22Rv1 (cell line): ENCODE measurements at regions not wholly inside any gene's neighbourhood (a gene's known extent, or its start where the extent isn't known, plus 50 kb on each side); places are given as distances from the start of the nearest gene placed in this dataset.

ENCODE experiments used
- ZFX ChIP-seq: fragments of 450-650 bp; IDR thresholded peaks from 2 replicates; pipeline ENCODE4 v1.6.1; 2017; ENCODE audit warnings: antibody characterized with exemption, borderline replicate concordance
- TF ChIP-seq, protein P1 (sequence below): fragments of 450-650 bp; IDR thresholded peaks from 2 replicates; pipeline ENCODE4 v1.5.1; 2017; ENCODE audit warnings: mild to moderate bottlenecking

DNA sequence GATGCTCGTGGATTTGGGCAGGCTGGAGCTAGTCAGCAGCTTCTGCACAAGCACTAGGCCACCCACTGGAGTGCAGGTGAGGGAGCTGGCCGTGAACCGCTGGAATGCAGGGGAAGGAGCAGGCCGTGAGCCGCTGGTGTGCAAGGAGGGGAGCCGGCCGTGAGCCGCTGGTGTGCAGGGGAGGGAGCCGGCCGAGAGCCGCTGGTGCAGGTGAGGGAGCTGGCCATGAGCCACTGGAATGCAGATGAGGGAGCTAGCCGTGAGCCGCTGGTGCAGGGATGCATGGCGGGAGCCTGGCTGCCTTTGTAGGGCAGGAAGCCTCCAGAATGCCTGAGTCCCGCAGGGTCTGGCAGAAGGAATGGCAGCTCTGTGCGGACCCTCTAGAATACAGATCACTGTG is 4220.0 kb upstream of the OR11H1 start:
- TF ChIP-seq, protein P1, sequence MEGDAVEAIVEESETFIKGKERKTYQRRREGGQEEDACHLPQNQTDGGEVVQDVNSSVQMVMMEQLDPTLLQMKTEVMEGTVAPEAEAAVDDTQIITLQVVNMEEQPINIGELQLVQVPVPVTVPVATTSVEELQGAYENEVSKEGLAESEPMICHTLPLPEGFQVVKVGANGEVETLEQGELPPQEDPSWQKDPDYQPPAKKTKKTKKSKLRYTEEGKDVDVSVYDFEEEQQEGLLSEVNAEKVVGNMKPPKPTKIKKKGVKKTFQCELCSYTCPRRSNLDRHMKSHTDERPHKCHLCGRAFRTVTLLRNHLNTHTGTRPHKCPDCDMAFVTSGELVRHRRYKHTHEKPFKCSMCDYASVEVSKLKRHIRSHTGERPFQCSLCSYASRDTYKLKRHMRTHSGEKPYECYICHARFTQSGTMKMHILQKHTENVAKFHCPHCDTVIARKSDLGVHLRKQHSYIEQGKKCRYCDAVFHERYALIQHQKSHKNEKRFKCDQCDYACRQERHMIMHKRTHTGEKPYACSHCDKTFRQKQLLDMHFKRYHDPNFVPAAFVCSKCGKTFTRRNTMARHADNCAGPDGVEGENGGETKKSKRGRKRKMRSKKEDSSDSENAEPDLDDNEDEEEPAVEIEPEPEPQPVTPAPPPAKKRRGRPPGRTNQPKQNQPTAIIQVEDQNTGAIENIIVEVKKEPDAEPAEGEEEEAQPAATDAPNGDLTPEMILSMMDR, result no peak
- no peak for TF ChIP-seq ZFX
